ENCODE measurements at regions not wholly inside any gene's neighbourhood (a gene's known extent, or its start where the extent isn't known, plus 50 kb on each side); places are given as distances from the start of the nearest gene placed in this dataset.

GRCh38 chr7:131109011-131109758 lies 218.5 kb upstream of the MKLN1 start:
- H3K4me3 ChIP-seq (replicated peaks; ENCODE audit: low read depth, low read length) = peak overlapping the region; percentile 92
- DNase-seq (ENCODE audit: low read depth) = peak; percentile 54
- no peak for TF ChIP-seq CTCF (IDR thresholded peaks at IDR 0.05; ENCODE audit: low read length, missing control alignments)

- DNase-seq (ENCODE audit: low read depth) = peak; percentile 91
- TF ChIP-seq CTCF (IDR thresholded peaks at IDR 0.05; ENCODE audit: low read length, missing control alignments) = no peak
- peak overlapping the region; percentile 92 for H3K4me3 ChIP-seq (replicated peaks; ENCODE audit: low read depth, low read length)
Measured at GRCh38 chr7:131109759-131110296, 217.8 kb upstream of the MKLN1 start.

GRCh38 chr7:131110297-131111080 lies 217.2 kb upstream of the MKLN1 start:
- peak overlapping the region; percentile 92 for H3K4me3 ChIP-seq (replicated peaks; ENCODE audit: low read depth, low read length)
- no peak for TF ChIP-seq CTCF (IDR thresholded peaks at IDR 0.05; ENCODE audit: low read length, missing control alignments)
- peak; percentile 71 for DNase-seq (ENCODE audit: low read depth)

- DNase-seq (ENCODE audit: low read depth) = peak; percentile 97
- TF ChIP-seq CTCF (IDR thresholded peaks at IDR 0.05; ENCODE audit: low read length, missing control alignments) = no peak
- H3K4me3 ChIP-seq (replicated peaks; ENCODE audit: low read depth, low read length) = peak overlapping the region; percentile 92
Measured at GRCh38 chr7:131111081-131111576, 216.5 kb upstream of the MKLN1 start.

GRCh38 chr7:131111792-131112191 lies 215.9 kb upstream of the MKLN1 start:
- H3K4me3 ChIP-seq (replicated peaks; ENCODE audit: low read depth, low read length) = peak overlapping the region; percentile 92
- DNase-seq (ENCODE audit: low read depth) = no peak
- no peak for TF ChIP-seq CTCF (IDR thresholded peaks at IDR 0.05; ENCODE audit: low read length, missing control alignments)

GRCh38 chr7:131112431-131112830 lies 215.2 kb upstream of the MKLN1 start:
- DNase-seq (ENCODE audit: low read depth) = no peak
- no peak overlapping the region for H3K4me3 ChIP-seq (replicated peaks; ENCODE audit: low read depth, low read length)
- no peak for TF ChIP-seq CTCF (IDR thresholded peaks at IDR 0.05; ENCODE audit: low read length, missing control alignments)

All from fibroblast of pulmonary artery (primary cell).